HG03520 (cell line): ENCODE measurements at regions not wholly inside any gene's neighbourhood (a gene's known extent, or its start where the extent isn't known, plus 50 kb on each side); places are given as distances from the start of the nearest gene placed in this dataset.

Experiments used
- ATAC-seq: cut with Tn5 transposase; IDR thresholded peaks from one replicate; pipeline ENCODE4 v1.9.1; 2021; ENCODE audit warnings: mild to moderate bottlenecking, moderate library complexity; ENCODE audit not compliant: unreplicated experiment

GRCh38 chr12:127445581-127446139, 821.3 kb upstream of the TMEM132C start:
- no peak for ATAC-seq

- ATAC-seq, result no peak
Measured at GRCh38 chr12:127448906-127449305, 818.1 kb upstream of the TMEM132C start.

- no peak for ATAC-seq
Measured at GRCh38 chr12:127450826-127451225, 816.1 kb upstream of the TMEM132C start.

- ATAC-seq, result no peak
Measured at GRCh38 chr12:127455347-127456265, 811.4 kb upstream of the TMEM132C start.

DNA sequence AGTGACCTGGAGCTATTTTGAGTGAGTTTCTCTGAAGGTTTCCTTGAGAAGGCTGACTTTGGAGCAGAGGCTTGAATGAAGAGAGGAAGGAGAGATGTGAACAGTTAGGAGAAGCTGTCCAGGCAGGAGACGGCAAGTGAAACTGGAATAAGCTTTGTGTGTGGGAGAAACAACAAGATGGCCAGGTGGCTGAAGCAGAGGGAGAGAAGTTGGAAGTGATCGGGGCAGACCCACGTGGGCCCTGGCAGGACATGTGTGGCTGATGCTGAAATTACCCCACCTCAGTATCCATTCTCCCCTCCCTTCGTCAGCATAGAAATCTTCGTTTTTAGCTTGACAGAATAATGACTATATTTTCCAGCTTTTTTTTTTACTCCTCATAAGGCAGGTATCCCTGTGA, 809.2 kb upstream of the TMEM132C start:
- no peak for ATAC-seq

- ATAC-seq, result no peak
Measured at GRCh38 chr12:127459166-127459565, 807.8 kb upstream of the TMEM132C start.

- no peak for ATAC-seq
Measured at GRCh38 chr12:127459687-127460086, 807.3 kb upstream of the TMEM132C start.

DNA sequence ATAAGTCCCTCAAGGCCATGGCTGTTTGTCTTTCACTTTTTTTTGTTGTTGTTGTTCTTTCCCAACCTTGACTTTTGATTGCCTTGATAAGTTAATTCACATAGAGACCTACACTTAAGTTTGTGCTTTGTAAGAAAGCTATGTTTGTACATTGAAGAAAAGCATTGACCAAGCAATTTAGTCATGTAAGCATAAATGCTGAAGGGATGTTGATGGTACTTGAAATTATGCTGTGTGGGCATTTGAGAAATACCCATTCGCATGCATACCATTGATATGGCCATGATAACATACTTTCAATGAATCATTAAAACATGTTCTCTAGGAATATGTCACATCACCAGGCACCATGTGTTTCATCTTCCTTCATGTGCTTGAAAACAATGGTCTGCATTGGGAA, 803.7 kb upstream of the TMEM132C start:
- no peak for ATAC-seq

GRCh38 chr12:127469331-127469730, 797.6 kb upstream of the TMEM132C start:
- ATAC-seq, result no peak

DNA sequence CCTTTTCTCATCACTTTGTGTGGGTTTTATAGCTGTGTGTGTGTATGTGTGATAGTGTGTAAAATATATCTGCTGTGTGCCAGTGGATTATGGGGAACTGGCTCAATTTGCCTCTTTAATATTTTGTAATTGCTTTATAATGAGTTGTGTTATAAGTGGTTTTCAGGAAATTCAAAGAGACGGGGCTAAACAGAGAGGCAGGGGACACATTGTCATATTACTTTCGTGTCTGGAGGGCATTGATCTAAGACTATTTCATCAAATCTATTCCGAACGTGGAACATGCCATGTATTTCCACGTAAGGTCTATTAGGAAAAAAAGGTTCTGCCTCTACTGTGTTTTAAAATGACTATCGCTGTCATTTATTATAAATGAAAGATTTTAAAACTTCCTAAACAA, 793.2 kb upstream of the TMEM132C start:
- ATAC-seq, result no peak

DNA sequence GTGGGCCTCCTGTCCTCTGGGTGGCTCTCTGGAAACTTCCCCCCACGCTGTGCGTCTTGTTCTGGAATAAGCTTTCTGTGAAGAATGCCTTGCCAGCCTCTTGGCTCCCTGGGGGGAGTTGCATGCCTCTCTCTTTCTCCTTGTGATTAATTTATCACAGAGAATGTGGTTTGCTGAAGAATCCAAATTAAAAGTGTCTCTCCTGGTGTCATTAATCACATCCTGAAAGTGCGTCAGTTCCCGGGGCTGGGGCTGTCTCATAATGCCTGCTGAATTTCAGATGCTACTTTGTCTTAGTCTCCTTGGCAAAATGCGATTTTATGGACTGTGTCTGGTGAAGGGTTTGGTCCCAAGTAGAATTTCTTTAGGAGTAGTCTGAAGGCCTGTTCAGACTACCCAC, 787.7 kb upstream of the TMEM132C start:
- no peak for ATAC-seq

- ATAC-seq, result no peak
Measured at GRCh38 chr12:127480775-127481314, 786.1 kb upstream of the TMEM132C start.

- ATAC-seq, result no peak
Measured at GRCh38 chr12:127482950-127483349, 784.0 kb upstream of the TMEM132C start.

- no peak for ATAC-seq
Measured at GRCh38 chr12:127485528-127485927, 781.4 kb upstream of the TMEM132C start.

DNA sequence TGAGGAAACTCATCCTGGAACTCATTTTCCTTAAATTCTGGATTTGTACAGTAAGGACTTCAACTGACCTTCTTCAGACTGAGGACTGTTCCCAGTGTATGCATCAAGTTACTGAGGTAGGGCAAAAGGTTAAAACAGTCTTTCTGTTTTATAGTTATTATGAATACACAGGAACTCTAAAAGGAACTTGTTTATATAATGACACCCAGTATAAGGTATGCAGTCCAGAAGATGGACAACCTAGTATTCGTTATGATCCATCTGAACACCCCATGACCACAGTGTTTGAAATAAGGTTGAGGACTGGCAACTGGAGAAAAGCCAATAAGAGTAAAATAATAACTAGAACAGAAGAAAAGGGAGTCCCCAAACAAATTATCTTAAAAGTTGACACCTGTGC, 779.9 kb upstream of the TMEM132C start:
- no peak for ATAC-seq

DNA sequence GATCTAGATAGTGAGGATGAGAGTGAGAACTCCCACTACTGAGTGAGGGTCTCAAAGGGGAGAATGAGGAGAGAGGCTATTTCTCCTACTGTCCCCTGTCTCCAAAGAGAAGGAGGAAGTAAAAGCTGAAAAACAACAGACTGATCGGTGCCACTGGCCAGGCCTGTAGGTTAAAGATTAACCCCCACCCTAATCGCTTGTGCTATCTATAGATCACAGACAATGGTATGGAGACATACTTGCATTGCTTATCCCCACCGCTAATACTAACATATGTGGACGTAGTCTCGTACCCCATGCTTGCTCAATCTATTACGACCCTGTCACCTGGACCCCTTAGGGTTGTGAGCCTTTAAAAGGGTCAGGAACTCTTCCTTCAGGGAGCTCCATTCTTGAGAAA, 777.9 kb upstream of the TMEM132C start:
- ATAC-seq, result no peak

DNA sequence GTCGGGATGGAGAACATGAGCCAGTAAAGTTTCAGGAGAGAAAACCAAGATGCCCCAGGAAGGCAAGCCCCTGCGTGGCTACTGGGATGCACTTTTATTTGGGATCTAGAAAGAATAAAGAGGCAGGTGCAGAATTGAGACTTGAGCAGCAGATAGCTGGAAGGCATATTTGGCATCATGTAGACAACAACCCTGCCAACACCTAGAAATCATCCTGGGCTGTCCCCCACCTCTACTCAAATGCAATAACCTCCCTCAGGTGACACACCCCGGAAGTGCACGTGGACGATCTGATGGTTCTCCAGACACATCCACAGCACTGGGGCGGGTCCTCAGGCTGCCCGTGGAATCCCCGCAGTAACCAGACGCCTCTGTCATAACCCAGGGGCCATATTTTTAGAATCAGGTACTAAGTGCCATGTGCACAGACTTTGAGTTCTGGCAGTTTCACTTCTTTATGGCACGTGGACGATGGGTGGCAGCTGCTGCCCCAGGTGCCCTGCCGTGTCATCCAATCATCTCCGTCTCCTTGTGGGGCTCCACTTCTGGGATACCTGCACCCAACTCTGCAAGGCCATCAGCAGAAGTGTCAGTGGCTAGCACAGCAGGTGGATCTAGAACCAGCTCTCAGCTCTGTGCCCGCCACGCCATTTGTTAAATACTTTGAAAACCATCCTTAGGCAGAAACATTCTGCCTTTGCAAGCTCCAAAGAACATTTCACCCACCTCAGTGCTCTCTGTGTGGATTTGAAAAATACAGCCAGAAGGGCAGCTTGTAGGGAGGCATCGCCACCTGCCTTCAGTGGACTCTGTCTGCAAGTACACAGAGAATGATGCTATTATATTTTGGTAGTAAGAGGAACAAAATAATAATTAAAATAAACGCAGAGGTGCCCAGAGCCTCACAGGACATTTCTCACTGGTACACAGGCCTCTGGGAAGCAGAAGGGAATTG, 771.7 kb upstream of the TMEM132C start:
- ATAC-seq, result no peak

DNA sequence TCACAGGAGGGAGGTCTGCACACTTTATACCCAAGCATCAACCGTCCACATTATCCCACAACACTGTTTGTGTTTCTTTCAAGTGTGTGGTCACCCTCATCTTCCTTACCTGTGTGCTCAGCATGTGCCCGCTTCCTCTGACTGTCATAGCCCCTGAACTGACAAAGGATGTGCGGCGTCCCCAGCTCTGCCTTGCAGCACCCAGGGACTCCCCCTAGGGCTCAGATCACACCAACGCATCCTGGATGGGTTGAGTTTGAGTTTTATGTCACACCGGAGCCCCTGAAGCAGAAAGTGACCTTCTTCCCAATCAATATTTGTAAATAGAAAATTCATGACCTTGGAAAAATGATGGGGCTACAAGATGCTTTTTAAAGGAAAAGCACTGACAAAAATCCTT, 770.7 kb upstream of the TMEM132C start:
- ATAC-seq, result no peak

GRCh38 chr12:127500512-127501035, 766.4 kb upstream of the TMEM132C start:
- no peak for ATAC-seq

GRCh38 chr12:127501916-127502315, 765.1 kb upstream of the TMEM132C start:
- no peak for ATAC-seq

DNA sequence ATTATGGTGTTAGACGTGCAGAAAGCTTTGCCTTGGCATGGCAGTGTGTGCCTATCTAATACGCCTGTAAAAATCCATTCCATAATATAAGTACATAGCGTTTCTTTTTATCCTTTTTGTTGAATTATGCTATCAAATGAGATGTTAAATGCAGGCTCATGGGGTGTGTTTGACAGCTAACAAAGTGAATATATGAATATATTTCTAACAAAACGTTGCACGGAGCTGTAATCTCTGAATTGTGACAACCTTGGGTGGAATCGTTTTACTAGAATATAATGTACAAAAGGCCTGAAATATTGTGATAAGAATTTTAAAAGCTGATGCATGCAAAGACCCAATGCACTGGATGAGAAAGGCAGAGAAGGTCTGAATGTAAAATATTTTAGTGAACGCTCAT, 763.7 kb upstream of the TMEM132C start:
- no peak for ATAC-seq
